Activated T-cell treated with anti-CD3 and anti-CD28 coated beads, Interleukin-2, amount 50 U/mL, for 4 hours (primary cell): ENCODE measurements at regions not wholly inside any gene's neighbourhood (a gene's known extent, or its start where the extent isn't known, plus 50 kb on each side); places are given as distances from the start of the nearest gene placed in this dataset.

Source experiments
- ATAC-seq, 2 donors: fragments of 200-7000 bp; cut with Tn5 transposase; one replicate each; pipeline ENCODE4 v1.10.0; 2021
- DNase-seq: peaks from one replicate; pipeline ENCODE4 v3.0.0-alpha.2; 2020
- H3K27me3 Mint-ChIP-seq: one replicate; pipeline ENCODE4 v1.8.0; 2021; ENCODE audit warnings: low read depth, mixed read lengths
- H3K36me3 Mint-ChIP-seq: one replicate; pipeline ENCODE4 v1.8.0; 2022; ENCODE audit warnings: mixed read lengths; ENCODE audit not compliant: insufficient read depth
- H3K4me1 Mint-ChIP-seq: one replicate; pipeline ENCODE4 v1.8.0; 2021; ENCODE audit warnings: low read depth, mixed read lengths
- H3K4me3 Mint-ChIP-seq: one replicate; pipeline ENCODE4 v1.8.0; 2021; ENCODE audit warnings: mild to moderate bottlenecking, moderate library complexity, mixed read lengths
- H3K9me3 Mint-ChIP-seq: one replicate; pipeline ENCODE4 v1.8.0; 2021; ENCODE audit warnings: mixed read lengths

- H3K4me1 Mint-ChIP-seq: no peaks in the 10 kb centered on the region
- ATAC-seq: no peak
Observed at GRCh38 chr9:99387431-99387830, 165.3 kb downstream of the SEC61B start.

GRCh38 chr9:99389087-99390033, 167.3 kb downstream of the SEC61B start:
- no peak overlapping the region for H3K4me3 Mint-ChIP-seq
- H3K4me1 Mint-ChIP-seq: no peaks in the 10 kb centered on the region
- H3K36me3 Mint-ChIP-seq: no peaks in the 10 kb centered on the region
- DNase-seq (no peak), ATAC-seq (no peak)
- H3K9me3 Mint-ChIP-seq: no peaks in the 10 kb centered on the region
- H3K27me3 Mint-ChIP-seq: peaks cover 5% of the 10 kb centered on the region

More at GRCh38 chr9:99387431-99387830, 165.3 kb downstream of the SEC61B start:
- Mint-ChIP-seq H3K27me3 (peaks cover 5% of the 10 kb centered on the region), H3K36me3 (no peaks in the 10 kb centered on the region), H3K9me3 (no peaks in the 10 kb centered on the region), H3K4me3 (no peak overlapping the region)
- no peak for DNase-seq

- no peaks in the 10 kb centered on the region for H3K4me1 Mint-ChIP-seq
- H3K36me3 Mint-ChIP-seq: no peaks in the 10 kb centered on the region
- ATAC-seq (no peak), DNase-seq (no peak)
- no peak overlapping the region for H3K4me3 Mint-ChIP-seq
- no peaks in the 10 kb centered on the region for H3K9me3 Mint-ChIP-seq
- H3K27me3 Mint-ChIP-seq: no peaks in the 10 kb centered on the region
Observed at GRCh38 chr9:99391937-99392594, 170.0 kb downstream of the SEC61B start.

GRCh38 chr9:99392986-99393385, 170.9 kb downstream of the SEC61B start:
- Mint-ChIP-seq H3K4me1 (no peaks in the 10 kb centered on the region), H3K4me3 (no peak overlapping the region), H3K27me3 (no peaks in the 10 kb centered on the region), H3K9me3 (no peaks in the 10 kb centered on the region), H3K36me3 (no peaks in the 10 kb centered on the region)
- ATAC-seq (no peak), DNase-seq (no peak)

GRCh38 chr9:99393993-99394392, 171.9 kb downstream of the SEC61B start:
- no peaks in the 10 kb centered on the region for H3K27me3 Mint-ChIP-seq
- H3K9me3 Mint-ChIP-seq: no peaks in the 10 kb centered on the region
- H3K36me3 Mint-ChIP-seq: no peaks in the 10 kb centered on the region
- H3K4me1 Mint-ChIP-seq: no peaks in the 10 kb centered on the region
- DNase-seq: no peak
- no peak for ATAC-seq
- H3K4me3 Mint-ChIP-seq: no peak overlapping the region

GRCh38 chr9:99398241-99398640, 176.2 kb downstream of the SEC61B start:
- no peak for DNase-seq
- H3K4me3 Mint-ChIP-seq: no peak overlapping the region
- no peaks in the 10 kb centered on the region for H3K36me3 Mint-ChIP-seq
- ATAC-seq: no peak
- no peaks in the 10 kb centered on the region for H3K9me3 Mint-ChIP-seq
- no peaks in the 10 kb centered on the region for H3K4me1 Mint-ChIP-seq
- H3K27me3 Mint-ChIP-seq: peaks cover 6% of the 10 kb centered on the region

GRCh38 chr9:99399474-99399873, 177.4 kb downstream of the SEC61B start:
- H3K9me3 Mint-ChIP-seq: no peaks in the 10 kb centered on the region
- no peak for DNase-seq
- no peak for ATAC-seq
- H3K27me3 Mint-ChIP-seq: peaks cover 6% of the 10 kb centered on the region
- no peaks in the 10 kb centered on the region for H3K36me3 Mint-ChIP-seq
- no peaks in the 10 kb centered on the region for H3K4me1 Mint-ChIP-seq
- no peak overlapping the region for H3K4me3 Mint-ChIP-seq

GRCh38 chr9:99400184-99400731, 178.2 kb downstream of the SEC61B start:
- DNase-seq (no peak), ATAC-seq (no peak)
- no peaks in the 10 kb centered on the region for H3K9me3 Mint-ChIP-seq
- no peak overlapping the region for H3K4me3 Mint-ChIP-seq
- H3K36me3 Mint-ChIP-seq: no peaks in the 10 kb centered on the region
- no peaks in the 10 kb centered on the region for H3K4me1 Mint-ChIP-seq
- peaks cover 6% of the 10 kb centered on the region for H3K27me3 Mint-ChIP-seq

- no peaks in the 10 kb centered on the region for H3K9me3 Mint-ChIP-seq
- DNase-seq: no peak
- no peak overlapping the region for H3K4me3 Mint-ChIP-seq
- ATAC-seq: no peak
- no peaks in the 10 kb centered on the region for H3K36me3 Mint-ChIP-seq
- H3K27me3 Mint-ChIP-seq: peaks cover 6% of the 10 kb centered on the region
- no peaks in the 10 kb centered on the region for H3K4me1 Mint-ChIP-seq
Observed at GRCh38 chr9:99401680-99402504, 179.8 kb downstream of the SEC61B start.

GRCh38 chr9:99403371-99403770, 181.3 kb downstream of the SEC61B start:
- H3K36me3 Mint-ChIP-seq: no peaks in the 10 kb centered on the region
- H3K27me3 Mint-ChIP-seq: peaks cover 6% of the 10 kb centered on the region
- ATAC-seq (no peak), DNase-seq (no peak)
- no peaks in the 10 kb centered on the region for H3K4me1 Mint-ChIP-seq
- no peaks in the 10 kb centered on the region for H3K9me3 Mint-ChIP-seq
- no peak overlapping the region for H3K4me3 Mint-ChIP-seq

- H3K4me3 Mint-ChIP-seq: no peak overlapping the region
- H3K27me3 Mint-ChIP-seq: peaks cover 3% of the 10 kb centered on the region
- DNase-seq: no peak
- H3K4me1 Mint-ChIP-seq: no peaks in the 10 kb centered on the region
- no peaks in the 10 kb centered on the region for H3K36me3 Mint-ChIP-seq
- no peak for ATAC-seq
- no peaks in the 10 kb centered on the region for H3K9me3 Mint-ChIP-seq
Observed at GRCh38 chr9:99405359-99405758, 183.3 kb downstream of the SEC61B start.

- no peaks in the 10 kb centered on the region for H3K9me3 Mint-ChIP-seq
- ATAC-seq (no peak), DNase-seq (no peak)
- peaks cover 4% of the 10 kb centered on the region for H3K27me3 Mint-ChIP-seq
- no peaks in the 10 kb centered on the region for H3K36me3 Mint-ChIP-seq
- no peaks in the 10 kb centered on the region for H3K4me1 Mint-ChIP-seq
- no peak overlapping the region for H3K4me3 Mint-ChIP-seq
Observed at GRCh38 chr9:99406939-99407338, 184.9 kb downstream of the SEC61B start.

- no peaks in the 10 kb centered on the region for H3K36me3 Mint-ChIP-seq
- no peak for ATAC-seq
- no peak overlapping the region for H3K4me3 Mint-ChIP-seq
Observed at GRCh38 chr9:99411068-99411467, 189.0 kb downstream of the SEC61B start.

GRCh38 chr9:99411479-99412115, 189.5 kb downstream of the SEC61B start:
- no peaks in the 10 kb centered on the region for H3K36me3 Mint-ChIP-seq
- H3K9me3 Mint-ChIP-seq: no peaks in the 10 kb centered on the region
- ATAC-seq (no peak), DNase-seq (no peak)
- H3K4me3 Mint-ChIP-seq: no peak overlapping the region
- no peaks in the 10 kb centered on the region for H3K4me1 Mint-ChIP-seq
- peaks cover 4% of the 10 kb centered on the region for H3K27me3 Mint-ChIP-seq

More at GRCh38 chr9:99411068-99411467, 189.0 kb downstream of the SEC61B start:
- Mint-ChIP-seq H3K27me3 (peaks cover 4% of the 10 kb centered on the region), H3K9me3 (no peaks in the 10 kb centered on the region), H3K4me1 (no peaks in the 10 kb centered on the region)
- no peak for DNase-seq
